ENCODE measurements at regions not wholly inside any gene's neighbourhood (a gene's known extent, or its start where the extent isn't known, plus 50 kb on each side); places are given as distances from the start of the nearest gene placed in this dataset.

DNA sequence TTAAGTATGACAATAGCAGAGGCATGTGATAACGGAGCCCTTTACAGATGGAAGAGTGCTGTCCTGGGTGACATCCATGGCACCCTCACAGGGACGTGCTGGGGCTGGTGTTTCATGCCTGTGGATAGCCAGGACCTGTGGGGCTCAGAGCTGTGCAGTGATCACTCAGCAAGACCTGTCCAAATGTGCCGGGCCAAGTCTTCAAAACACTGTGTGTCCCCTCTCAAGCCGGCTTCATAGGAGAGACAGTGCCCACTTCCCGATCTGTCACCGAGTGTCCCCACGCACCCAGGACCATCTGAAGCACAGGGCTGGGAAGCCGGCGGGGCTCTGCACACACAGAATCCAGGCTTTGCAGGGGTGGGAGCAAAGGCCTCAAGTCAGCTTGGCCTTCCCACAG, 217.2 kb upstream of the IGF1R start:
- no peak for TF ChIP-seq EZH2 (IDR thresholded peaks at IDR 0.05)
- TF ChIP-seq POLR2AphosphoS5 (IDR thresholded peaks at IDR 0.05; ENCODE audit: borderline replicate concordance, low read depth, low read length): no peak
- no peak for TF ChIP-seq FOXP2 (optimal IDR thresholded peaks at IDR 0.05; ENCODE audit: control extremely low read depth, extremely low read length, insufficient read depth)
